ENCODE measurements at regions not wholly inside any gene's neighbourhood (a gene's known extent, or its start where the extent isn't known, plus 50 kb on each side); places are given as distances from the start of the nearest gene placed in this dataset.
A peak's percentile ranks its signal among the peaks of the same experiment; 100 is the strongest.

- no peaks in the 10 kb centered on the region for H3K27me3 ChIP-seq
- H3K4me1 ChIP-seq, result no peaks in the 10 kb centered on the region
- no peaks in the 10 kb centered on the region for H3K9me3 ChIP-seq
- no peak for TF ChIP-seq CTCF (IDR thresholded peaks at IDR 0.05)
- H3K27ac ChIP-seq, result no peak overlapping the region
- no peak overlapping the region for H3K4me3 ChIP-seq
- no peak for DNase-seq
- intact Hi-C loops (cut with DNase I; ENCODE audit: low total_unique reads), result loop anchor here (10.0 kb wide), 1 partner anchor 325 kb away; no protein-coding TSS in a partner anchor
- H3K36me3 ChIP-seq, result no peaks in the 10 kb centered on the region
Observed at GRCh38 chr4:173829565-173829964, 299.5 kb upstream of the HAND2 start.

- no peak overlapping the region for H3K27ac ChIP-seq
- H3K9me3 ChIP-seq, result no peaks in the 10 kb centered on the region
- no peaks in the 10 kb centered on the region for H3K36me3 ChIP-seq
- H3K4me3 ChIP-seq, result no peak overlapping the region
- H3K4me1 ChIP-seq, result no peaks in the 10 kb centered on the region
- TF ChIP-seq CTCF (IDR thresholded peaks at IDR 0.05), result peak in 1 of 2 experiments; percentile 10
- no peaks in the 10 kb centered on the region for H3K27me3 ChIP-seq
- intact Hi-C loops (cut with DNase I; ENCODE audit: low total_unique reads), result loop anchor here (10.0 kb wide), 1 partner anchor 323 kb away; no protein-coding TSS in a partner anchor
- DNase-seq, result no peak
Observed at GRCh38 chr4:173827707-173828106, 297.7 kb upstream of the HAND2 start.

- Histone ChIP-seq H3K4me3 (no peak overlapping the region), H3K27me3 (no peaks in the 10 kb centered on the region), H3K9me3 (no peaks in the 10 kb centered on the region), H3K4me1 (no peaks in the 10 kb centered on the region), H3K36me3 (no peaks in the 10 kb centered on the region), H3K27ac (no peak overlapping the region)
- DNase-seq, result no peak
- intact Hi-C loops (cut with DNase I; ENCODE audit: low total_unique reads), result loop anchor here (10.0 kb wide), 1 partner anchor 317 kb away; no protein-coding TSS in a partner anchor
- TF ChIP-seq CTCF (IDR thresholded peaks at IDR 0.05), result no peak
Observed at GRCh38 chr4:173821876-173822275, 291.8 kb upstream of the HAND2 start.

- no peaks in the 10 kb centered on the region for H3K4me1 ChIP-seq
- no peaks in the 10 kb centered on the region for H3K9me3 ChIP-seq
- TF ChIP-seq CTCF (IDR thresholded peaks at IDR 0.05), result no peak
- no peak overlapping the region for H3K27ac ChIP-seq
- no peaks in the 10 kb centered on the region for H3K36me3 ChIP-seq
- no peak overlapping the region for H3K4me3 ChIP-seq
- no peak for DNase-seq
- no peaks in the 10 kb centered on the region for H3K27me3 ChIP-seq
- intact Hi-C loops (cut with DNase I; ENCODE audit: low total_unique reads), result loop anchor here (10.0 kb wide), 1 partner anchor 316 kb away; no protein-coding TSS in a partner anchor
Observed at GRCh38 chr4:173821036-173821435, 291.0 kb upstream of the HAND2 start.

- no peaks in the 10 kb centered on the region for H3K4me1 ChIP-seq
- TF ChIP-seq CTCF (IDR thresholded peaks at IDR 0.05), result no peak
- intact Hi-C loops (cut with DNase I; ENCODE audit: low total_unique reads), result no loop called here
- no peaks in the 10 kb centered on the region for H3K27me3 ChIP-seq
- peak in 1 of 2 donors; percentile 26 for DNase-seq
- no peaks in the 10 kb centered on the region for H3K36me3 ChIP-seq
- no peak overlapping the region for H3K27ac ChIP-seq
- H3K4me3 ChIP-seq, result no peak overlapping the region
- no peaks in the 10 kb centered on the region for H3K9me3 ChIP-seq
Observed at GRCh38 chr4:173807347-173807746, 277.3 kb upstream of the HAND2 start.

GRCh38 chr4:173805884-173806283 is 275.9 kb upstream of the HAND2 start:
- Histone ChIP-seq H3K4me3 (no peak overlapping the region), H3K27ac (no peak overlapping the region), H3K9me3 (no peaks in the 10 kb centered on the region), H3K27me3 (no peaks in the 10 kb centered on the region), H3K36me3 (no peaks in the 10 kb centered on the region), H3K4me1 (no peaks in the 10 kb centered on the region)
- DNase-seq, result no peak
- TF ChIP-seq CTCF (IDR thresholded peaks at IDR 0.05), result no peak
- intact Hi-C loops (cut with DNase I; ENCODE audit: low total_unique reads), result no loop called here
